ENCODE measurements at regions not wholly inside any gene's neighbourhood (a gene's known extent, or its start where the extent isn't known, plus 50 kb on each side); places are given as distances from the start of the nearest gene placed in this dataset.

GRCh38 chr16:51852892-51853291, 694.1 kb downstream of the TOX3 start:
- no peak overlapping the region for H3K27ac Mint-ChIP-seq (ENCODE audit: unreplicated experiment)
- H3K4me1 Mint-ChIP-seq (ENCODE audit: low read depth, unreplicated experiment), result no peaks in the 10 kb centered on the region
- no peaks in the 10 kb centered on the region for H3K36me3 Mint-ChIP-seq (ENCODE audit: unreplicated experiment)
- DNase-seq, result no peak
- H3K27me3 Mint-ChIP-seq (ENCODE audit: unreplicated experiment), result no peaks in the 10 kb centered on the region
- TF ChIP-seq CTCF (IDR thresholded peaks at IDR 0.05; ENCODE audit: partially characterized antibody, unreplicated experiment), result no peak
- H3K4me3 Mint-ChIP-seq (ENCODE audit: unreplicated experiment), result no peak overlapping the region
- H3K9me3 Mint-ChIP-seq (ENCODE audit: unreplicated experiment), result no peaks in the 10 kb centered on the region

DNA sequence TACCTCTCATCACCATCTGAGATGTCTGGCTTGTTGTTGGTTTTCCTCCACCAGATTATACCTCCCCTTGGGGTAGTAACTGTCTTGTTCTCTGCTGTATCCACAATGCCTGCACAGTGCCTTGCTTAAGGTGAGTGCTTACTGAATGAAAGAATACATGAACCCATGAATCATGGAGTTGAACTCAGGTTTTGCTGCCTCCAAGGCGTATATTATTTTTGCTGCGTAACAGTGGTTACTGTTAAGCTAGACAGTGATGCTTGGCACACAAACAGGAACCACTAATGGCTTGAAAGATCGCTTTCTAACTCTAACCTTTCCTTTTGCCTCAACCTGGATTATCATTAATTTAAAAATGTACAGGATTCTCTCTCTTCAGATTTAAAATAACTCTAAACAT, 695.8 kb downstream of the TOX3 start:
- Mint-ChIP-seq H3K9me3 (ENCODE audit: unreplicated experiment) (no peaks in the 10 kb centered on the region), H3K27me3 (ENCODE audit: unreplicated experiment) (no peaks in the 10 kb centered on the region), H3K27ac (ENCODE audit: unreplicated experiment) (no peak overlapping the region), H3K4me3 (ENCODE audit: unreplicated experiment) (no peak overlapping the region), H3K36me3 (ENCODE audit: unreplicated experiment) (no peaks in the 10 kb centered on the region), H3K4me1 (ENCODE audit: low read depth, unreplicated experiment) (no peaks in the 10 kb centered on the region)
- no peak for DNase-seq
- no peak for TF ChIP-seq CTCF (IDR thresholded peaks at IDR 0.05; ENCODE audit: partially characterized antibody, unreplicated experiment)

DNA sequence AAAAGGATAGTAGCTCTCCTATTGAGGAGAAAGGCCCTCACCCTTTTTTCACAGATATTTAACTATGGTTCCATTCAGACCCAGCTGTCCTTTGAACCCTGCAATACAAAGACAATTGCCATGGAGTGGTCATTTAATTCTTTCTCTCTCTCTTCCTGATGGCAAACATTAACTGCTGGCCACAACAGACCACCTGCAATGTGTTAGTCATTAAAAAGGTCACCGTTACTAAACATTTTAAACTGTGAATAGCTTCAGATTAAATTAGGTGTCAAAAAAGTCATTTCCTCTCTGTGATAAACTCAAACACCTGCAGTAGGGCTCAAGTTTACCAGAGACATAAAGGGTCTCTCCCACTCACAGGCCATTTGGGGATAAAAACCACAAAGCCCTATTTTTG, 697.2 kb downstream of the TOX3 start:
- Mint-ChIP-seq H3K4me3 (ENCODE audit: unreplicated experiment) (no peak overlapping the region), H3K27me3 (ENCODE audit: unreplicated experiment) (no peaks in the 10 kb centered on the region), H3K36me3 (ENCODE audit: unreplicated experiment) (no peaks in the 10 kb centered on the region), H3K4me1 (ENCODE audit: low read depth, unreplicated experiment) (peaks cover 5% of the 10 kb centered on the region), H3K27ac (ENCODE audit: unreplicated experiment) (no peak overlapping the region), H3K9me3 (ENCODE audit: unreplicated experiment) (no peaks in the 10 kb centered on the region)
- no peak for DNase-seq
- TF ChIP-seq CTCF (IDR thresholded peaks at IDR 0.05; ENCODE audit: partially characterized antibody, unreplicated experiment), result no peak

- Mint-ChIP-seq H3K27me3 (ENCODE audit: unreplicated experiment) (no peaks in the 10 kb centered on the region), H3K4me1 (ENCODE audit: low read depth, unreplicated experiment) (peaks cover 5% of the 10 kb centered on the region), H3K36me3 (ENCODE audit: unreplicated experiment) (no peaks in the 10 kb centered on the region), H3K4me3 (ENCODE audit: unreplicated experiment) (no peak overlapping the region), H3K9me3 (ENCODE audit: unreplicated experiment) (no peaks in the 10 kb centered on the region), H3K27ac (ENCODE audit: unreplicated experiment) (no peak overlapping the region)
- TF ChIP-seq CTCF (IDR thresholded peaks at IDR 0.05; ENCODE audit: partially characterized antibody, unreplicated experiment), result no peak
- DNase-seq, result no peak
These were observed 694.7 kb upstream of the SALL1 start for GRCh38 chr16:51845586-51846305.

- Mint-ChIP-seq H3K4me1 (ENCODE audit: low read depth, unreplicated experiment) (no peaks in the 10 kb centered on the region), H3K36me3 (ENCODE audit: unreplicated experiment) (no peaks in the 10 kb centered on the region), H3K27ac (ENCODE audit: unreplicated experiment) (no peak overlapping the region), H3K9me3 (ENCODE audit: unreplicated experiment) (no peaks in the 10 kb centered on the region), H3K27me3 (ENCODE audit: unreplicated experiment) (no peaks in the 10 kb centered on the region), H3K4me3 (ENCODE audit: unreplicated experiment) (no peak overlapping the region)
- TF ChIP-seq CTCF (IDR thresholded peaks at IDR 0.05; ENCODE audit: partially characterized antibody, unreplicated experiment), result no peak
- DNase-seq, result no peak
These were observed 688.8 kb upstream of the SALL1 start for GRCh38 chr16:51839727-51840462.

Measured in glutamatergic neuron (in vitro differentiated cells).